Esophagus muscularis mucosa (tissue), 4 donors: ENCODE measurements at regions not wholly inside any gene's neighbourhood (a gene's known extent, or its start where the extent isn't known, plus 50 kb on each side); places are given as distances from the start of the nearest gene placed in this dataset.

ENCODE experiments used
- DNase-seq: peaks from one replicate; pipeline ENCODE4 v3.0.0-alpha.2; 2017; ENCODE audit errors: extremely low spot score
- H3K27ac ChIP-seq, 4 donors: fragments of 200-600 bp; sonication (generic); replicated peaks in 1 of 4; 1 replicate in 3 of 4; 2 replicates in 1 of 4; pipeline ENCODE4 v1.5.1; 2016 to 2019; ENCODE audit warnings: mild to moderate bottlenecking in 1 of 4
- H3K27me3 ChIP-seq, 4 donors: fragments of 200-600 bp; sonication (generic); one replicate each; pipeline versions ENCODE4 v1.5.1 to v1.6.0; 2016 to 2019
- H3K36me3 ChIP-seq, 4 donors: fragments of 200-600 bp; sonication (generic); one replicate each; pipeline ENCODE4 v1.5.1; 2016 to 2019
- H3K4me1 ChIP-seq, 4 donors: fragments of 200-600 bp; sonication (generic); one replicate each; pipeline ENCODE4 v1.5.1; 2016 to 2019
- H3K4me3 ChIP-seq, 4 donors: fragments of 200-600 bp; sonication (generic); 1 replicate in 2 of 4; 2 replicates in 2 of 4; pipeline ENCODE4 v1.5.1; 2016 to 2019; ENCODE audit warnings: mild to moderate bottlenecking in 4 of 4, moderate library complexity in 1 of 4
- H3K9me3 ChIP-seq, 4 donors: fragments of 200-600 bp; sonication (generic); 1 replicate in 3 of 4; 2 replicates in 1 of 4; pipeline ENCODE4 v1.5.1; 2016 to 2019
- CTCF ChIP-seq, 3 experiments: fragments of 200-600 bp in 2 of 3; fragments of 450-650 bp in 1 of 3; sonication (generic) in 2 of 3; IDR thresholded peaks; one replicate each; pipeline ENCODE4 v1.5.1; 2017 to 2019; ENCODE audit warnings: antibody characterized with exemption in 3 of 3, mild to moderate bottlenecking in 2 of 3, moderate library complexity in 1 of 3
- EP300 ChIP-seq: sonication (generic); formaldehyde crosslinking; IDR thresholded peaks from one replicate; pipeline ENCODE4 v1.6.1; 2017; ENCODE audit warnings: antibody characterized with exemption
- POLR2A ChIP-seq: fragments of 450-650 bp; IDR thresholded peaks from one replicate; pipeline ENCODE4 v1.6.1; 2017; ENCODE audit warnings: antibody characterized with exemption, moderate library complexity, mild to moderate bottlenecking, low read depth
- POLR2AphosphoS5 ChIP-seq, 2 donors: sonication (generic); formaldehyde crosslinking; IDR thresholded peaks; one replicate each; pipeline ENCODE4 v1.6.1; 2017; ENCODE audit warnings: antibody characterized with exemption in 2 of 2
- WGBS: methylation state at CpG from one replicate; pipeline ENCODE4 v1.1.5; 2018; 5-methylcytosine and 5-hydroxymethylcytosine counted together
- intact Hi-C: fragments of 100-400 bp; cut with DNase I; formaldehyde crosslinking; loops from one replicate; pipeline ENCODE4 v1.15.1; 2023

- Histone ChIP-seq H3K4me3 (no peak overlapping the region), H3K36me3 (no peaks in the 10 kb centered on the region), H3K9me3 (no peaks in the 10 kb centered on the region), H3K4me1 (no peaks in the 10 kb centered on the region), H3K27me3 (no peaks in the 10 kb centered on the region), H3K27ac (no peak overlapping the region)
- intact Hi-C loops, result no loop called here
- TF ChIP-seq CTCF (IDR thresholded peaks at IDR 0.05), result no peak
- no peak for TF ChIP-seq POLR2AphosphoS5 (IDR thresholded peaks at IDR 0.05)
- no peak for TF ChIP-seq POLR2A
- TF ChIP-seq EP300, result no peak
- DNase-seq, result no peak
- 74% methylated on average over 2 of the region's 2 CpGs for WGBS
Observed at GRCh38 chr4:43274376-43274775, 381.9 kb downstream of the GRXCR1 start.

GRCh38 chr4:43275779-43276178 is 383.3 kb downstream of the GRXCR1 start:
- 80% methylated on average over 1 of the region's 1 CpG for WGBS
- intact Hi-C loops, result no loop called here

GRCh38 chr4:43276321-43276720 is 383.8 kb downstream of the GRXCR1 start:
- no peak for DNase-seq
- WGBS, result 0% methylated on average over 1 of the region's 1 CpG
- Histone ChIP-seq H3K27ac (no peak overlapping the region), H3K9me3 (no peaks in the 10 kb centered on the region), H3K4me3 (no peak overlapping the region), H3K36me3 (no peaks in the 10 kb centered on the region), H3K27me3 (no peaks in the 10 kb centered on the region), H3K4me1 (no peaks in the 10 kb centered on the region)
- intact Hi-C loops, result no loop called here
- TF ChIP-seq EP300, result no peak
- TF ChIP-seq POLR2AphosphoS5 (IDR thresholded peaks at IDR 0.05), result no peak
- no peak for TF ChIP-seq CTCF (IDR thresholded peaks at IDR 0.05)

More at GRCh38 chr4:43275779-43276178, 383.3 kb downstream of the GRXCR1 start:
- Histone ChIP-seq H3K27me3 (no peaks in the 10 kb centered on the region), H3K36me3 (no peaks in the 10 kb centered on the region), H3K4me1 (no peaks in the 10 kb centered on the region), H3K27ac (no peak overlapping the region), H3K9me3 (no peaks in the 10 kb centered on the region), H3K4me3 (no peak overlapping the region)
- no peak for DNase-seq
- TF ChIP-seq EP300 (no peak), CTCF (IDR thresholded peaks at IDR 0.05) (no peak), POLR2A (no peak), POLR2AphosphoS5 (IDR thresholded peaks at IDR 0.05) (no peak)

- 62% methylated on average over 1 of the region's 1 CpG for WGBS
- no peaks in the 10 kb centered on the region for H3K4me1 ChIP-seq
- no peak overlapping the region for H3K27ac ChIP-seq
- DNase-seq, result no peak
- no peak overlapping the region for H3K4me3 ChIP-seq
- TF ChIP-seq EP300, result no peak
- no peak for TF ChIP-seq POLR2A
- no peak for TF ChIP-seq CTCF (IDR thresholded peaks at IDR 0.05)
- TF ChIP-seq POLR2AphosphoS5 (IDR thresholded peaks at IDR 0.05), result no peak
- no peaks in the 10 kb centered on the region for H3K9me3 ChIP-seq
- no peaks in the 10 kb centered on the region for H3K36me3 ChIP-seq
- intact Hi-C loops, result no loop called here
- H3K27me3 ChIP-seq, result no peaks in the 10 kb centered on the region
Observed at GRCh38 chr4:43277003-43277402, 384.5 kb downstream of the GRXCR1 start.

- H3K9me3 ChIP-seq, result no peaks in the 10 kb centered on the region
- 67% methylated on average over 1 of the region's 1 CpG for WGBS
- no peaks in the 10 kb centered on the region for H3K4me1 ChIP-seq
- DNase-seq, result no peak
- no peaks in the 10 kb centered on the region for H3K36me3 ChIP-seq
- H3K27me3 ChIP-seq, result no peaks in the 10 kb centered on the region
- H3K4me3 ChIP-seq, result no peak overlapping the region
- intact Hi-C loops, result no loop called here
- H3K27ac ChIP-seq, result no peak overlapping the region
- no peak for TF ChIP-seq POLR2A
- no peak for TF ChIP-seq POLR2AphosphoS5 (IDR thresholded peaks at IDR 0.05)
- TF ChIP-seq CTCF (IDR thresholded peaks at IDR 0.05), result no peak
- no peak for TF ChIP-seq EP300
Observed at GRCh38 chr4:43282534-43282933, 390.0 kb downstream of the GRXCR1 start.
